Sigmoid colon (tissue), 4 donors: ENCODE measurements at regions not wholly inside any gene's neighbourhood (a gene's known extent, or its start where the extent isn't known, plus 50 kb on each side); places are given as distances from the start of the nearest gene placed in this dataset.

Experiments used
- EP300 ChIP-seq, 4 donors: sonication (generic); formaldehyde crosslinking; IDR thresholded peaks; one replicate each; pipeline ENCODE4 v1.6.1; 2017; ENCODE audit warnings: antibody characterized with exemption in 4 of 4
- POLR2A ChIP-seq, 2 donors: fragments of 450-650 bp; IDR thresholded peaks; one replicate each; pipeline ENCODE4 v1.6.1; 2016; ENCODE audit warnings: antibody characterized with exemption in 2 of 2, mild to moderate bottlenecking in 2 of 2, moderate library complexity in 2 of 2
- TF ChIP-seq, protein P1 (sequence below), 4 experiments: fragments of 450-650 bp in 3 of 4; fragments of 200-600 bp in 1 of 4; IDR thresholded peaks; one replicate each; pipeline ENCODE4 v1.5.1; 2016 to 2019; ENCODE audit warnings: antibody characterized with exemption in 4 of 4, mild to moderate bottlenecking in 3 of 4, moderate library complexity in 2 of 4

DNA sequence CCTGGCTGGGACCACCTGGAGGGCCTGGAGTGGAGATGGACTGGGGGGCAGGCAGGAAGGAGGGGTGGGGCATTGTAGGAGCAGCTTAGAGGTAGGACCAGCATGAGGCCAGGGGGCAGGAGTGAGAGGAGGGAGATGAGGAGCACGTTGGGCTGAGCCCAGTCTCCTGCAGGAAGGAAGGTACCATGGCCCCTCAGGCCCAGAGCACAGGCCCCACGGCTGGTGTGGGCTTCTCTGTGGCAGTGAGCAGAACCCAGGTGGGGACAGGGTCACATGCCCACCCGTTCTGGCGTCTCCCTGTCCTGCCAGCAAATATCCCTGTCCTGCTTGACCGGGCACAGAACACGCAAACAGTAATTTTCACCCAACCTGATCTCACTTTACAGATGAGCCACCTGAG lies 141.8 kb downstream of the ENGASE start:
- TF ChIP-seq, protein P1, sequence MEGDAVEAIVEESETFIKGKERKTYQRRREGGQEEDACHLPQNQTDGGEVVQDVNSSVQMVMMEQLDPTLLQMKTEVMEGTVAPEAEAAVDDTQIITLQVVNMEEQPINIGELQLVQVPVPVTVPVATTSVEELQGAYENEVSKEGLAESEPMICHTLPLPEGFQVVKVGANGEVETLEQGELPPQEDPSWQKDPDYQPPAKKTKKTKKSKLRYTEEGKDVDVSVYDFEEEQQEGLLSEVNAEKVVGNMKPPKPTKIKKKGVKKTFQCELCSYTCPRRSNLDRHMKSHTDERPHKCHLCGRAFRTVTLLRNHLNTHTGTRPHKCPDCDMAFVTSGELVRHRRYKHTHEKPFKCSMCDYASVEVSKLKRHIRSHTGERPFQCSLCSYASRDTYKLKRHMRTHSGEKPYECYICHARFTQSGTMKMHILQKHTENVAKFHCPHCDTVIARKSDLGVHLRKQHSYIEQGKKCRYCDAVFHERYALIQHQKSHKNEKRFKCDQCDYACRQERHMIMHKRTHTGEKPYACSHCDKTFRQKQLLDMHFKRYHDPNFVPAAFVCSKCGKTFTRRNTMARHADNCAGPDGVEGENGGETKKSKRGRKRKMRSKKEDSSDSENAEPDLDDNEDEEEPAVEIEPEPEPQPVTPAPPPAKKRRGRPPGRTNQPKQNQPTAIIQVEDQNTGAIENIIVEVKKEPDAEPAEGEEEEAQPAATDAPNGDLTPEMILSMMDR (IDR thresholded peaks at IDR 0.05): no peak
- TF ChIP-seq EP300 (IDR thresholded peaks at IDR 0.05) (no peak), POLR2A (IDR thresholded peaks at IDR 0.05) (no peak)
